ENCODE measurements at regions not wholly inside any gene's neighbourhood (a gene's known extent, or its start where the extent isn't known, plus 50 kb on each side); places are given as distances from the start of the nearest gene placed in this dataset.

DNA sequence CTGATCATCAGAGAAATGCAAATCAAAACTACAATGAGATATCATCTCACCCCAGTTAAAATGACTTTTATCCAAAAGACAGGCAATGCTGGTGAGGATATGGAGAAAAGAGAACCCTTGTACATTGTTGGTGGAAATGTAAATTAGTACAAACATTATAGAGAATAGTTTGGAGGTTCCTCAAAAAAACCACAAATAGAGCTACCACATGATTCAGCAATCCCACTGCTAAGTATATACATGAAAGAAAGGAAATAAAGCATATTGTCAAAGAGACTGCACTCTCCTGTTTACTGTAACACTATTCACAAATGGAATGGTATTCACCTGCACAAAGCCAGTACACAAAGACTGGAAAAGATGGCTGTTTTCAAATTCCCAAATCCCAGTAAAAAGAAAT is 1233.7 kb downstream of the PCDH17 start:
- FAIRE-seq (no peak), DNase-seq (ENCODE audit: insufficient read length, low spot score) (no peak)
- TF ChIP-seq, protein P1, sequence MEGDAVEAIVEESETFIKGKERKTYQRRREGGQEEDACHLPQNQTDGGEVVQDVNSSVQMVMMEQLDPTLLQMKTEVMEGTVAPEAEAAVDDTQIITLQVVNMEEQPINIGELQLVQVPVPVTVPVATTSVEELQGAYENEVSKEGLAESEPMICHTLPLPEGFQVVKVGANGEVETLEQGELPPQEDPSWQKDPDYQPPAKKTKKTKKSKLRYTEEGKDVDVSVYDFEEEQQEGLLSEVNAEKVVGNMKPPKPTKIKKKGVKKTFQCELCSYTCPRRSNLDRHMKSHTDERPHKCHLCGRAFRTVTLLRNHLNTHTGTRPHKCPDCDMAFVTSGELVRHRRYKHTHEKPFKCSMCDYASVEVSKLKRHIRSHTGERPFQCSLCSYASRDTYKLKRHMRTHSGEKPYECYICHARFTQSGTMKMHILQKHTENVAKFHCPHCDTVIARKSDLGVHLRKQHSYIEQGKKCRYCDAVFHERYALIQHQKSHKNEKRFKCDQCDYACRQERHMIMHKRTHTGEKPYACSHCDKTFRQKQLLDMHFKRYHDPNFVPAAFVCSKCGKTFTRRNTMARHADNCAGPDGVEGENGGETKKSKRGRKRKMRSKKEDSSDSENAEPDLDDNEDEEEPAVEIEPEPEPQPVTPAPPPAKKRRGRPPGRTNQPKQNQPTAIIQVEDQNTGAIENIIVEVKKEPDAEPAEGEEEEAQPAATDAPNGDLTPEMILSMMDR (IDR thresholded peaks at IDR 0.05; ENCODE audit: insufficient read depth, missing control alignments): no peak

DNA sequence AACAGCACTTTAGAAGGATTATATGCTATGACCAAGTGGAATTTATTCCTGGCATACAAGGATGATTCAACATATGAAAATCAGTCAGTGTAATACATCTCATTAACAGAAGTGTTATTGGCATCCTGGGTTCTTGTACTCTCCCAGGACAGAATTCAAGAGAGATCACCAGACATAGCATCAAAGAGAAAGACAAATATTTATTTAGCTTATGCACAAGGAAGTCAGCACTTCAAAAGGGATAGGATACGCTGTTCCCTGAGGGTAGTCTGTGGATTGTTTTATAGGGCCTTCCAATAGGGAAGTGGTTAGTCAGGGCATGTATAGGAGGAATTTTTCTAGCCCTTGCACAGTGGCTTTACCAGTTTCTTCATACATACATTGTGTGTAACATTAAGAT is 1238.0 kb downstream of the PCDH17 start:
- DNase-seq (ENCODE audit: insufficient read length, low spot score): no peak
- FAIRE-seq: no peak
- TF ChIP-seq, protein P1 (IDR thresholded peaks at IDR 0.05; ENCODE audit: insufficient read depth, missing control alignments): no peak

DNA sequence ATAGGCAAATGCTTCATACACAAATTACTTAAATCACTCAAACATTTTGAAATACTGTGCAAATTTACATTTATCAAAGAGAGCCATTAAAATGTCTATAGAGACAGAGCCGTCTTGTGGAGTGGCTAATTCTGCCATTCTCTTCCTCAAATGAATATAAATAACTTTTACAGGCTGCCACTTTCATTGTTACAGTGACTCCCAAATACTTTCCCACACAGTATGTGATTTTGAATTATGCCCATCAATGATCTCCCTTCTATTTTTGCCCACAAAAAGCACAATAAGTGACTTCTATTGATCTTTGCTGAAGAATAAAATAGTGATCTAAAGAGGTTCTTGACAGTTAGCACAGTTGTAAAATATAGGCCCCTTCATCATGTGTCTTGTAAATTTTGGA is 1244.9 kb downstream of the PCDH17 start:
- DNase-seq (ENCODE audit: insufficient read length, low spot score) (no peak), FAIRE-seq (no peak)
- TF ChIP-seq, protein P1 (IDR thresholded peaks at IDR 0.05; ENCODE audit: insufficient read depth, missing control alignments): no peak

DNA sequence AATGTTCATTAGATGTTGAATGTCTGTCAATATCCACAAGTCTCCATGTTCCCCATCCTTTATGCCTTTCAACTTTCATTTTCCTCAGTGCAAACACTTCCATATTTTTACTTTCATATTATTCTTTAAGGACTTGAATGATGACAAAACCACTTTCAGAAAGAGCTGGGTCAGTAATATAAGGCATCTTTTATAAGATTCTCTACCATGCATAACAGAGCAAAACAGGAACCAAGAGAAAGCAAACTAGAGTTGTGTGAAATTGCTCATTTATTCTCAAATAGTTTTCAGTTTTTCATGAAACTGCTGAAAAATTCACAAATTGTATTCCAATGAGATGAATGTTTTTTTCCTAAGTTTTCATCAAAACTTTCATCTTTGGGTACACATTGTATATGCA is 1247.6 kb downstream of the PCDH17 start:
- DNase-seq (ENCODE audit: insufficient read length, low spot score) (no peak), FAIRE-seq (no peak)
- TF ChIP-seq, protein P1 (IDR thresholded peaks at IDR 0.05; ENCODE audit: insufficient read depth, missing control alignments): no peak

DNA sequence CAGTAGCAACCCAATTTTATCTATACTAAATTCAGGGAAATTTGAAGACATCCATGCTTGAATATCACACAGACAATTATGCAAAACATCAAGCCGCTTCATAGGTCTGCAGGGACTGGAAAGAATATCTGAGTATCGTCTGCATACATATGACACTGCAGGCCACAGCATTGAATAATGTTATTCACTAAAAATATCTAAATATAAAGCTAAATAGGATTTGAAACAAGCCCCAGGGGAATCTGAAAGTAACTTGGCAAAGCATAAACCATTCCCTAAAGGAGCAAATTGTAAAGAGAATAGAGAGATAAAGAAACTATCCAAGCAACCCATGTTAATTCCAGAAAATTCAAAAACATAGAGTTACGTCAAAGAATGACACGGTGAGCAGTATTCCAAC is 1251.0 kb downstream of the PCDH17 start:
- no peak for FAIRE-seq
- no peak for DNase-seq (ENCODE audit: insufficient read length, low spot score)
- TF ChIP-seq, protein P1 (IDR thresholded peaks at IDR 0.05; ENCODE audit: insufficient read depth, missing control alignments): no peak

DNA sequence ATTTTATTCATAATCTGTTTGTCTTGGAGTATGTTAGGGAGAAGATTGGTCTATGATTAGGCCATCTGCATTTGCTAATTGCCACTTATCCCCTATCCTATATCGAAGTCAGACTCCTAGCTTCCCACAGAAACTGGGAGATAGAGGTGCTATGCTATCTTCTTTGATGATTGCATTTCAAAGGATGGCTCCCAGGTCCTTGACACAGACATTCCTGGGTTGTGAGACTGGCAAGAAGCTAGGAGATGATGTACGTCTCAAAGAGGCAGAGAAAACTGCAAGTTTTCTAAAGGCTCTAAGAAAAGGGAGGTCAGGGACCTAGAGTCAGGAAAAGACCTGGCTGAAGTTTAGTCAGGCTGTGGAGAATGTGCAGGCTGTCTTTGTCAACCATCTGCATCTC is 1251.9 kb downstream of the PCDH17 start:
- no peak for DNase-seq (ENCODE audit: insufficient read length, low spot score)
- no peak for FAIRE-seq
- TF ChIP-seq, protein P1 (IDR thresholded peaks at IDR 0.05; ENCODE audit: insufficient read depth, missing control alignments): no peak

DNA sequence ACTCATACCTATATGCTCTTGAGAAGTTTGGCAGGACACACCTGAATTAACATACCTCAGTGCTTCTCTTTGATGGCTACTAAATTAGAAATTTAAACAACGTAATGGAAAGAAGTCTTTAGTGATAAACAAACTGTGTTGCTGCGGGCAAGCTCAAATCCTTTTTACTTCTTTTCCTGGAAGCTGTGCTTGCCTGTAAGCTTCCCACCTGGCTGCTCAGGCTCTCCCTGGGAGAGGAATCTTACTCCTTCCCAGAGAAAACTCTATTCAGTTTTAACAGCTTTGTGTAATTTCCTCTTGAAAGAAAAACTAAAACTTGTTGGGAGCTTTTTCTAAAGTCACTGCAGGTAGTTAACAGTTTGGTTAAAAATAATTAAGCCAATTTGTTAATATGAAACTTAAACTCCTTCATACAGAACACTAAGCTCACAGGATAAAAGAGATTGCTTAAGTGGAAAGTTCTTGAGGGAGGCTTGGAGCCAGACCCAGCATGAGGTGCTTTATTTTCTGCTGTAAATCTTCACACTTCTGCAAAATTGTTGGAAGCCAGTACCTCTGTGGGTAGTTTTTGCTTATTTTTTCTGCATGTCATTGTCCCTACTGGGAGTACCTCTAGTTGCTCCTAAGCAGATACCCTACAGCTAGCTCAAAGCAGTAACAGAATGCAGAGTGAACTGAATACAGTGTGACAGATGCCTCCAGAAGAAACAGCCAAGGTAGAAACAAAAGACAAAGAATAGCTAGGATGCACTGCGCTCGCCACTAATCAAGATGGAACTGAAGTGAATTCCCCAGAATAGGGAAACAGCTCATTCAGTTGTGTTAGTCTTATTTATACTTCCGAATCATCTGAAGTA is 1253.0 kb downstream of the PCDH17 start:
- TF ChIP-seq, protein P1 (IDR thresholded peaks at IDR 0.05; ENCODE audit: insufficient read depth, missing control alignments): no peak
- FAIRE-seq: no peak
- DNase-seq (ENCODE audit: insufficient read length, low spot score): no peak
